ENCODE measurements at regions not wholly inside any gene's neighbourhood (a gene's known extent, or its start where the extent isn't known, plus 50 kb on each side); places are given as distances from the start of the nearest gene placed in this dataset.

DNA sequence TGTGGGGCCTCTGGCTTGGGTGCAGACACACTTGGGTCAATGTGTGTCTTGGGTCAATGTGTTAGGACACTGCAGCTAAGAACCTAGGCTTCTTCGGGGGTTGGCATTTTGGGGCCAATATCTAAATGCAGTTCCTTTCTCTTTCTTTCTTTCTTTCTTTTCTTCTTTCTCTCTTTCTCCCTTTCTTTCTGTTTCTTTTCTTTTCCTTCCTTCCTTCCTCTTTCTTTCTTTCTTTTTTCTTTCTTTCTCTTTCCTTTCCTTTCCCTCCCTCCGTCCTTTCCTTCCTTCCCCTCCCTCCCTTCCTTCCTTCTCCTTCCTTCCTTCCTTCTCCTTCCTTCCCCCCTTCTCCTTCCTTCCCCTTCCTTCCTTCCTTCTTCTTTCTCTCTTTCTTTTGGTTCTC is 57.7 kb upstream of the OSR1 start:
- TF ChIP-seq, protein P1, sequence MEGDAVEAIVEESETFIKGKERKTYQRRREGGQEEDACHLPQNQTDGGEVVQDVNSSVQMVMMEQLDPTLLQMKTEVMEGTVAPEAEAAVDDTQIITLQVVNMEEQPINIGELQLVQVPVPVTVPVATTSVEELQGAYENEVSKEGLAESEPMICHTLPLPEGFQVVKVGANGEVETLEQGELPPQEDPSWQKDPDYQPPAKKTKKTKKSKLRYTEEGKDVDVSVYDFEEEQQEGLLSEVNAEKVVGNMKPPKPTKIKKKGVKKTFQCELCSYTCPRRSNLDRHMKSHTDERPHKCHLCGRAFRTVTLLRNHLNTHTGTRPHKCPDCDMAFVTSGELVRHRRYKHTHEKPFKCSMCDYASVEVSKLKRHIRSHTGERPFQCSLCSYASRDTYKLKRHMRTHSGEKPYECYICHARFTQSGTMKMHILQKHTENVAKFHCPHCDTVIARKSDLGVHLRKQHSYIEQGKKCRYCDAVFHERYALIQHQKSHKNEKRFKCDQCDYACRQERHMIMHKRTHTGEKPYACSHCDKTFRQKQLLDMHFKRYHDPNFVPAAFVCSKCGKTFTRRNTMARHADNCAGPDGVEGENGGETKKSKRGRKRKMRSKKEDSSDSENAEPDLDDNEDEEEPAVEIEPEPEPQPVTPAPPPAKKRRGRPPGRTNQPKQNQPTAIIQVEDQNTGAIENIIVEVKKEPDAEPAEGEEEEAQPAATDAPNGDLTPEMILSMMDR (IDR thresholded peaks at IDR 0.05 in 8 of 11, conservative IDR thresholded peaks at IDR 0.05 in 3 of 11), result no peak
- TF ChIP-seq POLR2A (IDR thresholded peaks at IDR 0.05), result no peak
